ENCODE measurements at regions not wholly inside any gene's neighbourhood (a gene's known extent, or its start where the extent isn't known, plus 50 kb on each side); places are given as distances from the start of the nearest gene placed in this dataset.
A peak's percentile ranks its signal among the peaks of the same experiment; 100 is the strongest.
"Not testable (repeated sequence)": the region's sequence is repeated elsewhere in the genome, so short reads cannot be mapped to it uniquely, and the experiment has no call there.

DNA sequence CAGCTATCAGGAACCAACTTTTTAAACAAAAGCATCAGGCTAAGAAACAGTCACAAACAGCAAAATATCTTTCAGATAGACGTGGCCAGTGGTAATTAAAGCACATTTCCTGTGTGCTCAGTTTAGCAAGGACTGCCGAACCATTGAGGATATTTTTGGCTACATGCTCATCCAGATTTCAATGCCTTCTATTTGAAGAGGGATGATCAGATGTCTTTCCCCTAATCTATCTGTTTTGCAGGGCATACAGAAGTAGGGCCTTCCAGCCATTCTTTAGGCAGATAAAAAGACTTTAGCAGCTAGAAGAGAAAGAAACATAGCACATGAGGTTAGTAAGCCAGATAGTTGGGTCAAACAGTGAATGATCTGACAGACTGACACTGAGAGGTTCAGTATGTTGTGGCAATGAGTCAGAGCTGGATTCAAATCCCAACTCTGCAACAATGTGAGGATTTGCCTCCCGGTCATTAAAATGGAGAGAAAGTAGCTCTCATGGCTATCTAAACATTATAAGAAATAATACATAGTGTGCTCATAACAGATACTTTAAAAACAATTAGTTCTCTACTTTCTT, 100.0 kb upstream of the PRKG2 start:
- no peaks in the 10 kb centered on the region for H3K79me2 ChIP-seq
- no peaks in the 10 kb centered on the region for H3K36me3 ChIP-seq (ENCODE audit: control insufficient read depth, insufficient read depth, low read length)
- peak overlapping the region; percentile 34 for H3K4me2 ChIP-seq (ENCODE audit: low read length)
- no peak overlapping the region for H3K9ac ChIP-seq
- H3K9me3 ChIP-seq (ENCODE audit: control insufficient read depth, low read length) = no peaks in the 10 kb centered on the region
- no peak overlapping the region for H2AFZ ChIP-seq
- H3K27ac ChIP-seq = no peak overlapping the region
- no peak for TF ChIP-seq CTCF (IDR thresholded peaks at IDR 0.05)
- H3K4me1 ChIP-seq = no peaks in the 10 kb centered on the region
- no peak overlapping the region for H3K4me3 ChIP-seq (ENCODE audit: low read depth, low read length)
- no peaks in the 10 kb centered on the region for H3K27me3 ChIP-seq (ENCODE audit: control insufficient read depth, insufficient read depth, low read length)

GRCh38 chr4:81314196-81314896, 99.3 kb upstream of the PRKG2 start:
- TF ChIP-seq CTCF (IDR thresholded peaks at IDR 0.05) = no peak
- Histone ChIP-seq H3K4me3 (ENCODE audit: low read depth, low read length) (no peak overlapping the region), H3K36me3 (ENCODE audit: control insufficient read depth, insufficient read depth, low read length) (no peaks in the 10 kb centered on the region), H3K9me3 (ENCODE audit: control insufficient read depth, low read length) (no peaks in the 10 kb centered on the region), H3K4me1 (no peaks in the 10 kb centered on the region), H2AFZ (no peak overlapping the region), H3K4me2 (ENCODE audit: low read length) (peak overlapping the region; percentile 34), H3K27me3 (ENCODE audit: control insufficient read depth, insufficient read depth, low read length) (no peaks in the 10 kb centered on the region), H3K79me2 (no peaks in the 10 kb centered on the region), H3K9ac (no peak overlapping the region), H3K27ac (no peak overlapping the region)

GRCh38 chr4:81307991-81308390, 93.0 kb upstream of the PRKG2 start:
- Histone ChIP-seq H3K79me2 (no peaks in the 10 kb centered on the region), H3K27me3 (ENCODE audit: control insufficient read depth, insufficient read depth, low read length) (no peaks in the 10 kb centered on the region), H3K4me2 (ENCODE audit: low read length) (no peak overlapping the region), H3K27ac (no peak overlapping the region), H3K9ac (no peak overlapping the region), H3K36me3 (ENCODE audit: control insufficient read depth, insufficient read depth, low read length) (no peaks in the 10 kb centered on the region), H2AFZ (no peak overlapping the region), H3K4me3 (ENCODE audit: low read depth, low read length) (no peak overlapping the region), H3K4me1 (no peaks in the 10 kb centered on the region), H3K9me3 (ENCODE audit: control insufficient read depth, low read length) (no peaks in the 10 kb centered on the region)
- no peak for TF ChIP-seq CTCF (IDR thresholded peaks at IDR 0.05)

GRCh38 chr4:81304871-81305270, 89.8 kb upstream of the PRKG2 start:
- no peaks in the 10 kb centered on the region for H3K36me3 ChIP-seq (ENCODE audit: control insufficient read depth, insufficient read depth, low read length)
- no peak overlapping the region for H3K4me2 ChIP-seq (ENCODE audit: low read length)
- H3K79me2 ChIP-seq = no peaks in the 10 kb centered on the region
- no peaks in the 10 kb centered on the region for H3K9me3 ChIP-seq (ENCODE audit: control insufficient read depth, low read length)
- H2AFZ ChIP-seq = no peak overlapping the region
- no peak overlapping the region for H3K9ac ChIP-seq
- H3K4me1 ChIP-seq = no peaks in the 10 kb centered on the region
- H3K27ac ChIP-seq = no peak overlapping the region
- H3K27me3 ChIP-seq (ENCODE audit: control insufficient read depth, insufficient read depth, low read length) = no peaks in the 10 kb centered on the region
- no peak for TF ChIP-seq CTCF (IDR thresholded peaks at IDR 0.05)
- H3K4me3 ChIP-seq (ENCODE audit: low read depth, low read length) = no peak overlapping the region

- not testable (repeated sequence) for H3K36me3 ChIP-seq (ENCODE audit: control insufficient read depth, insufficient read depth, low read length); H3K4me2 ChIP-seq (ENCODE audit: low read length); H3K27me3 ChIP-seq (ENCODE audit: control insufficient read depth, insufficient read depth, low read length); H2AFZ ChIP-seq; H3K27ac ChIP-seq; H3K9me3 ChIP-seq (ENCODE audit: control insufficient read depth, low read length); H3K4me1 ChIP-seq; H3K79me2 ChIP-seq; H3K4me3 ChIP-seq (ENCODE audit: low read depth, low read length); H3K9ac ChIP-seq
These were observed 85.3 kb upstream of the PRKG2 start for GRCh38 chr4:81300352-81300751.

Measured in parathyroid adenoma (tissue), 2 donors.